GM13977 (cell line): ENCODE measurements at regions not wholly inside any gene's neighbourhood (a gene's known extent, or its start where the extent isn't known, plus 50 kb on each side); places are given as distances from the start of the nearest gene placed in this dataset.

Experiments
- DNase-seq: peaks from one replicate; pipeline ENCODE4 v3.0.0; 2012; ENCODE audit warnings: low spot score
- in situ Hi-C: fragments of 300-500 bp; cut with MboI; formaldehyde crosslinking; loops from one replicate; pipeline ENCODE4 v1.12.0; 2022; ENCODE audit warnings: low sequenced_read_pairs, low pct_unique_long_range_greater_than_20kb, mixed read lengths, inconsistent platforms; ENCODE audit not compliant: unreplicated experiment
- TF ChIP-seq, protein P1 (sequence below): IDR thresholded peaks from 2 replicates; pipeline ENCODE4 v1.5.1; 2012; ENCODE audit warnings: mild to moderate bottlenecking, control low read depth; ENCODE audit not compliant: insufficient read depth; ENCODE audit errors: extremely low read depth, missing control alignments

DNA sequence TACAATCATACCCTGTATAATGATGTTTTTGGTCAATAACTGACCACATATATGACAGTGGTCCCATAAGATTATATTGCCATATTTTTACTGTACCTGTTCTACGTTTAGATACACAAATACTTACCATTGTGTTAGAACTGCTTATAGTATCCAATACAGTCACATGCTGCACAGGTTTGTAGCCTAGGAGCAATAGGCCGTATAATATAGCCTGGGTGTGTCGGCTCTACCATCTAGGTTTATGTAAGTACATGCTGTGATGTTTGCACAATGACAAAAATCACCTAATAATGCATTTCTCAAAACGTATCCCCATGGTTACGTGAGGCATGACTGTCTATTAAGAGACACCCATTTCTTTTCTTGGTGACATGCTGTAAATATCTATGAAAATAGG lies 55.0 kb upstream of the APCDD1 start:
- in situ Hi-C loops, result no loop called here
- no peak for DNase-seq
- TF ChIP-seq, protein P1, sequence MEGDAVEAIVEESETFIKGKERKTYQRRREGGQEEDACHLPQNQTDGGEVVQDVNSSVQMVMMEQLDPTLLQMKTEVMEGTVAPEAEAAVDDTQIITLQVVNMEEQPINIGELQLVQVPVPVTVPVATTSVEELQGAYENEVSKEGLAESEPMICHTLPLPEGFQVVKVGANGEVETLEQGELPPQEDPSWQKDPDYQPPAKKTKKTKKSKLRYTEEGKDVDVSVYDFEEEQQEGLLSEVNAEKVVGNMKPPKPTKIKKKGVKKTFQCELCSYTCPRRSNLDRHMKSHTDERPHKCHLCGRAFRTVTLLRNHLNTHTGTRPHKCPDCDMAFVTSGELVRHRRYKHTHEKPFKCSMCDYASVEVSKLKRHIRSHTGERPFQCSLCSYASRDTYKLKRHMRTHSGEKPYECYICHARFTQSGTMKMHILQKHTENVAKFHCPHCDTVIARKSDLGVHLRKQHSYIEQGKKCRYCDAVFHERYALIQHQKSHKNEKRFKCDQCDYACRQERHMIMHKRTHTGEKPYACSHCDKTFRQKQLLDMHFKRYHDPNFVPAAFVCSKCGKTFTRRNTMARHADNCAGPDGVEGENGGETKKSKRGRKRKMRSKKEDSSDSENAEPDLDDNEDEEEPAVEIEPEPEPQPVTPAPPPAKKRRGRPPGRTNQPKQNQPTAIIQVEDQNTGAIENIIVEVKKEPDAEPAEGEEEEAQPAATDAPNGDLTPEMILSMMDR, result no peak

DNA sequence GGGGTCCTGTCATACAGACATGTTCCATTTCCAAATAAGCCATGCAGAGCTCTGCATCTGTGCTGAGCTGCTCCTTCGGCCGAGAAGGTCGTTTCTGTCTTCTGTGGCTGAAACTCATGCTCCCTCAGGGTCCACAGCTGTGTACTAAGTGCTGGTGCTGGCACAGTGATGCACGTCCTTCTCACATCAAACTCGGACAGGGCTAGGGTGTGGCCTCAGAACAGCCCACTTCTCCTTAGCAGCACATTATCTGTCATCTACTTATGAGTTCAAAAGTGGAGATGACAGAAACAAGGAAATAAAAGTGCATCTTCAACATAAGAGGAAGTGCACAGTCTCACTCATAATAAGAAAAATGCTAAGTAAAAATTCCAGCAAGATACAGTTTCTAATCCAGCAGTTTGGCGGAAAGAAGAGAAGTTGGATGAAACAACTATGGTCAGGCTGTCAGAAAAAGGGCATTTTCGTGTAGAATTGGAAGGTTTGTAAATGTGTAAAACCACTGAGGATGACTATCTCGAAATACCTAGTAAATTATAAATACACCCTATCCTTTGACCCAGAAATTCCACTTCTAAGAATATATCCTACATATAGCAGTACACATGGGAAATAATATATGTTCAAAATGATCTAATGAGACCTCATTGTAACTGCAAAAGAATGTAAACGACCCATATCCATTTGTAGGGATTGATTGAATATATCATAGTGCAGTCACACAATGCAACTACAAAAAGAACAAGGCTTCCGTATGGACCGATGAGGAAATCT lies 53.7 kb upstream of the APCDD1 start:
- in situ Hi-C loops, result no loop called here
- DNase-seq, result no peak
- TF ChIP-seq, protein P1, result no peak

DNA sequence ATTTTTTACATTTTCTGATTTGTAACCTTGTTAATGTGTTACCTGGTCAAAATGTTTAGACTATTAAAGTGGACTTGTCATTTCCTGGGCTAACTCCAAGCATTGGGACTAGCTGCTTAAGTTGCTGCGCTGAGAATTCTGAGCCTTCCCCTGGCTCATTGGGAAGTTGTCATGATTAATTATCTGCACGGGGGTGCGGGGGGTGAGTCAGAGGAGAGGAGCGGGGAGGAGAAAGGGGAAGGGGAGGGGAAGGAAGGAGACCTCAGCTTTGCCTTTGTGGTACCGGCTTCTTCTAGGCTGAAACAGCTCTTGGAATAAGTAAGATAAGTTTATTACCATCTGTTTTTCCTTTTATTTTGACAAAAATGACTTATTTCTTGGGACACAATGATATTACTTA lies 52.9 kb upstream of the APCDD1 start:
- in situ Hi-C loops, result no loop called here
- TF ChIP-seq, protein P1, result no peak
- no peak for DNase-seq

DNA sequence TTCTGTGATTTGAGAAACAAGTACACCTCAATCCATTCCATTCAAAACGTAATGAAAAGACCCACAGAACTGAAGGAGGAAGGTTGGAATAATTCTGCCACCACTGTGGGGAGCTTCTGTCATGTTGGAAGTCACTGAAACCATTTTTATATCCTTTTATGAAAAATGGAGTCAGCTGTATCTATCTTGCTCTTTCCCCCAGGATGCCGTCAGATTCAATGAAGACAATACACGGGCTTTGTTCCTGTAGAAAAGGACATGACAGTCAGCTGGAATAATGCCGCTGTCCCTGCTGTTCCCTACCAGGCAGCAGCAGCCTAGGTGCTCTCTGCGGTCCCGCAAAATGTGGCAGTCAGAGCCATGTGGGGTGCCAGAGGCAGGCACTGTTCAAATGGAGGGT lies 52.5 kb upstream of the APCDD1 start:
- no peak for DNase-seq
- in situ Hi-C loops, result no loop called here
- TF ChIP-seq, protein P1, result no peak

DNA sequence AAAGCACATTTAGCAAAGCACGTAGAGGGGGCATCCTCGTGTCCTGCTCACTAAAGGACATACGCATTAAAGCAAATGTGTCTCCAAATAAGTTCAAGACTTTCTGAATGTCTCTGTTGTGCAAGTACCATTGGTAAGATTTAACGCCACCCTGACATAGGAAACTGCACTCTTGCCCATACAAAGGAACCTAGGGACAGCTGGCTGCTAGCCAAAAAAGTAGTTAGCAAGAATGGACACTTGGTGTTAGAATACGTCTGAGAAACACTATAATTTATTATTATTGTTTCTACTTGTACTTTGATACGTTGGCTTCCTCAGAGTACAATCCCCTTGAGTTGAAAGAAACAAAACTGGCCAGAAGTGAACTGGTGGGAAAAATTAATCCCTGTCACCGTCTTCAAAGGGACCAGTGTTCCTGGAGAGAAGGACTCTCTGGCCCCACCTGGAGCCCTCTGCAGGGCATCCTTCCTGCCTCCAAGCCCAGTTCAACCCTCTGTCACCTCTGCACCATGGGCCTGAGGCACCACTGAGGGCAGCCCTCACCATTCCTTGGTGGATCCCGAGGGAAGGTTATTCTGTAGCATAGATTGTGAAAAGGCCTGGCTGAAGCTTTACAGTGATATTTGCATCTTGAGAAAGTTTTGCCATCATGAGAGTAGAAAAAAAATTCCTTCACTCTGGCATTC lies 51.4 kb upstream of the APCDD1 start:
- TF ChIP-seq, protein P1, result no peak
- DNase-seq, result no peak
- in situ Hi-C loops, result no loop called here

DNA sequence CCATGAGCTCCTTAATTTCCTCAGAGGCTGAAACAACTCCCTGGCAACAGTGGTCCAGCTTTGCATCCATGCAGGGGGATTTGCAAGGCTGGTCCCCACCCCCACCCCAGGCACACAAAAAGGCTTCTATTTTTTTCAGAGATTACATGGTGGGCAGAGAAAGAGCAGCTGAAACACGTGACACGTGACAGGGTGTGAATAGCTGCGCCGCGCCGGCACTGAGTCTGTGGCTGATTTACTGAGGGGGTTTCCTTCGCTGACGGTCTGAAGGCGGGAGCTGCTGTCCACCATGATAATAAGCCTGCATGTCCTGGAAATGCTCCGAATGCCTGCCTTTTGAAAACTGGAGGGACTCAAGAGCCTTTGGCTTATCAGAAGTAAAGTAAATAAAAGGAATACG lies 50.7 kb upstream of the APCDD1 start:
- in situ Hi-C loops, result no loop called here
- no peak for DNase-seq
- TF ChIP-seq, protein P1, result no peak
